Ovary (tissue), 3 donors: ENCODE measurements at regions not wholly inside any gene's neighbourhood (a gene's known extent, or its start where the extent isn't known, plus 50 kb on each side); places are given as distances from the start of the nearest gene placed in this dataset.

Source experiments
- CTCF ChIP-seq, 3 donors: fragments of 450-650 bp in 2 of 3; fragments of 200-600 bp in 1 of 3; IDR thresholded peaks; one replicate each; pipeline versions ENCODE4 v1.5.1 to v1.8.0; 2016 to 2022; ENCODE audit warnings: antibody characterized with exemption in 3 of 3, mild to moderate bottlenecking in 1 of 3
- EP300 ChIP-seq: sonication (generic); formaldehyde crosslinking; IDR thresholded peaks from one replicate; pipeline ENCODE4 v1.6.1; 2017; ENCODE audit warnings: antibody characterized with exemption
- POLR2A ChIP-seq: fragments of 450-650 bp; IDR thresholded peaks from one replicate; pipeline ENCODE4 v1.6.1; 2017; ENCODE audit warnings: antibody characterized with exemption, mild to moderate bottlenecking, moderate library complexity
- donor health status: DM: no; HTN: no; CAD: no.

GRCh38 chr1:187236676-187237075 is 407.9 kb downstream of the PLA2G4A start:
- TF ChIP-seq CTCF (IDR thresholded peaks at IDR 0.05) = no peak
- no peak for TF ChIP-seq POLR2A
- no peak for TF ChIP-seq EP300
